ENCODE measurements at regions not wholly inside any gene's neighbourhood (a gene's known extent, or its start where the extent isn't known, plus 50 kb on each side); places are given as distances from the start of the nearest gene placed in this dataset.

DNA sequence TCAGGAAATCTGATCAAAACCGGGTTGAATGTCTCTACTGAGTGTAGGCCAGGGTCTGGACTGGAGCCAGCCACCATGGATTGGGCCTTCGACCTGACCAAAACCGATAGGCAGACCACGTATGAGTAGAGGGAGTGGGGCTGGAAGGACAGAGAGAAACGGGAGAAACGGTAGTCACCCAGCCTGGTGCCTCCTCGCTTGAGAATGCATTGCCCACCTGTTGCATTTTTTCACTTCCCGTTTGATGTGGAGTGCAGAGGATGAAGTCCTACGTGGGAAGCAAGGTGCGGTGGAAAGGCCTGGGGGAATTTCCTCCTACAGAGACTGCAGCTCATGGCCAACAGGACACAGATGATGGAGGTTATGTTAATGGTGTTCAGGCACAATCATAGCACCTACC, 53.9 kb upstream of the ECI2 start:
- no peaks in the 10 kb centered on the region for H3K27me3 Mint-ChIP-seq (ENCODE audit: unreplicated experiment)
- no peak for DNase-seq (ENCODE audit: extremely low spot score, unreplicated experiment)
- H3K9me3 Mint-ChIP-seq (ENCODE audit: unreplicated experiment) = peaks cover 5% of the 10 kb centered on the region
- H3K4me3 Mint-ChIP-seq (ENCODE audit: unreplicated experiment) = no peak overlapping the region
- H3K27ac Mint-ChIP-seq (ENCODE audit: unreplicated experiment) = no peak overlapping the region
- TF ChIP-seq, protein P1, sequence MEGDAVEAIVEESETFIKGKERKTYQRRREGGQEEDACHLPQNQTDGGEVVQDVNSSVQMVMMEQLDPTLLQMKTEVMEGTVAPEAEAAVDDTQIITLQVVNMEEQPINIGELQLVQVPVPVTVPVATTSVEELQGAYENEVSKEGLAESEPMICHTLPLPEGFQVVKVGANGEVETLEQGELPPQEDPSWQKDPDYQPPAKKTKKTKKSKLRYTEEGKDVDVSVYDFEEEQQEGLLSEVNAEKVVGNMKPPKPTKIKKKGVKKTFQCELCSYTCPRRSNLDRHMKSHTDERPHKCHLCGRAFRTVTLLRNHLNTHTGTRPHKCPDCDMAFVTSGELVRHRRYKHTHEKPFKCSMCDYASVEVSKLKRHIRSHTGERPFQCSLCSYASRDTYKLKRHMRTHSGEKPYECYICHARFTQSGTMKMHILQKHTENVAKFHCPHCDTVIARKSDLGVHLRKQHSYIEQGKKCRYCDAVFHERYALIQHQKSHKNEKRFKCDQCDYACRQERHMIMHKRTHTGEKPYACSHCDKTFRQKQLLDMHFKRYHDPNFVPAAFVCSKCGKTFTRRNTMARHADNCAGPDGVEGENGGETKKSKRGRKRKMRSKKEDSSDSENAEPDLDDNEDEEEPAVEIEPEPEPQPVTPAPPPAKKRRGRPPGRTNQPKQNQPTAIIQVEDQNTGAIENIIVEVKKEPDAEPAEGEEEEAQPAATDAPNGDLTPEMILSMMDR (IDR thresholded peaks at IDR 0.05) = no peak
- H3K4me1 Mint-ChIP-seq (ENCODE audit: unreplicated experiment) = peaks cover 9% of the 10 kb centered on the region
- H3K36me3 Mint-ChIP-seq (ENCODE audit: unreplicated experiment) = no peaks in the 10 kb centered on the region

DNA sequence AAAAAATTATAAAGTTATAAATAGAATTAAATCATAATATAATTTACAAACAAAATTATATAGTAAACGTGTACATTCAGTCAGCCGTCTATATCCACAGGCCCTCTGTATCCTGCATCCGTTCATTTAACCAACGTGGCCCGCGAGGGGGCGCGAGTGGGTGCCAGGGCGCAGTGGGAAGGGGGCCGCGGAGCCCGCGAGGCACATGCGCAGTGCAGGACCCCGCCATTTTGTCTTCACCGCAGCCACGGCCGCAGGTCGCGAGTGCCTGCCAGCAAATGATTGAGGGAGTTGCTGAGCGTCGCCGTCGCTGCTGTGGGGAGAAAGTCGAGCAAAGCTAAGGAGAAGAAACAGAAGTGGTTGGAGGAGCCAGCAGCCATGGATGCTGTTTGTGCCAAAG, 53.4 kb upstream of the ECI2 start:
- TF ChIP-seq, protein P1 (IDR thresholded peaks at IDR 0.05) = no peak
- Mint-ChIP-seq H3K27ac (ENCODE audit: unreplicated experiment) (no peak overlapping the region), H3K9me3 (ENCODE audit: unreplicated experiment) (peaks cover 5% of the 10 kb centered on the region)

DNA sequence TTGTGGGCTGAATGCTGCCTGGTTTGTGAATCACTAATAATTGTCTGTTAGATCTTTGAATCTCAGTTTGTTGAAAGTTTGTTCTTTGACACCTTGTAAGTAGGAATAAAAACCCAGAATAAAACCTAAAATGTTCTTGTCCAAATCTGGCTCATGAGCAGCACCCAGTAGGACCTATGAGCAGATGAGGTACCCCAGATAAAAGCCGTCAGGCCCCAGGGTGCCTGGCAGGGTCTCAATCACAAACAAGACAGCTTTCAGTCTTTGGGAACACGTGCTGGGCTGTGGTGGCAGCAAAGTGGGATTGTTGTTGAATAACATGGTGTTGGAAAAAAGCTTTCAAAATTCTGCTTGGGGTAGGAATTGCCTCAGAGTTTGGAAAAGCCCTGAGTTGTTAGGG, 52.1 kb upstream of the ECI2 start:
- H3K4me3 Mint-ChIP-seq (ENCODE audit: unreplicated experiment) = no peak overlapping the region
- H3K36me3 Mint-ChIP-seq (ENCODE audit: unreplicated experiment) = no peaks in the 10 kb centered on the region
- H3K27me3 Mint-ChIP-seq (ENCODE audit: unreplicated experiment) = no peaks in the 10 kb centered on the region
- DNase-seq (ENCODE audit: extremely low spot score, unreplicated experiment) = no peak
- peaks cover 12% of the 10 kb centered on the region for H3K9me3 Mint-ChIP-seq (ENCODE audit: unreplicated experiment)
- no peak overlapping the region for H3K27ac Mint-ChIP-seq (ENCODE audit: unreplicated experiment)
- H3K4me1 Mint-ChIP-seq (ENCODE audit: unreplicated experiment) = peaks cover 9% of the 10 kb centered on the region
- TF ChIP-seq, protein P1 (IDR thresholded peaks at IDR 0.05) = no peak

More for the DNA sequence above, 53.4 kb upstream of the ECI2 start:
- DNase-seq (ENCODE audit: extremely low spot score, unreplicated experiment) = no peak
- Mint-ChIP-seq H3K4me1 (ENCODE audit: unreplicated experiment) (peaks cover 9% of the 10 kb centered on the region), H3K27me3 (ENCODE audit: unreplicated experiment) (no peaks in the 10 kb centered on the region), H3K36me3 (ENCODE audit: unreplicated experiment) (no peaks in the 10 kb centered on the region), H3K4me3 (ENCODE audit: unreplicated experiment) (no peak overlapping the region)

DNA sequence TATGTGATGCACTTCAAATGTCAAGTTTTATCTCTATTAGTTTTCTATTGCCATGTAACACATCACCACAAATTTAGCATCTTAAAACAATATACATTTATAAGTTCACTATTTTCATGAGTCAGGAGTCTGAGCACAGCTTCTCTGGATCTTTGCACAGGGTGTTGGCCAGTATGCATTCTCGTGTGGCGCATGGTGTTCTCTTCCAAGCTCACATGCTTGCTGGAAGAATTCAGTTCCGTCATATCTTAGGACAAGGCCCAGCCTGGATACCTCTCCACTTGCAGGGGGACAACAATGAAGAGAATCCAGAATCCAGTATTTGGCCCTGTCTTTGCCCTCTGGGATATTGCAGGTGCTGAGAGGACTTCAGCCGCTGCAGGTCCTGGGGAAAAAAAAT, 51.0 kb upstream of the ECI2 start:
- DNase-seq (ENCODE audit: extremely low spot score, unreplicated experiment) = no peak
- TF ChIP-seq, protein P1 (IDR thresholded peaks at IDR 0.05) = no peak
- H3K27ac Mint-ChIP-seq (ENCODE audit: unreplicated experiment) = no peak overlapping the region

DNA sequence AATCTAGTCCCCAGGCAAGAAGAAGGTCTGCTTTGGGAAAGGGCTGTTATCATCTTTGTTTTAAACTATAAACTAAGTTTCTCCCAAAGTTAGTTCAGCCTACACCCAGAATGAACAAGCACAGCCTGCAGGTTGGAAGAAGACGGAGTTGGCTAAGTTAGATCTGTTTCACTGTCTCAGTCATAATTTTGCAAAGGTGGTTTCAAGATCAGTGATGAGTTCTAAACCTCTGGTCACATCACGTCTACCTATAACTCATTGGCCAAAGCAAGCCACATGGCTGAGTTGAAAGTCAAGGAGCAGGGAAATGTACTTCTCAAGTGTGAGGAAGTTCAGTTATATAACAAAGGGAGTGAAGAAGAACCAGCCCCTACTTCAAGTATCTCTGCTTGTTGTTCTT, 50.5 kb upstream of the ECI2 start:
- no peak overlapping the region for H3K4me3 Mint-ChIP-seq (ENCODE audit: unreplicated experiment)
- peaks cover 9% of the 10 kb centered on the region for H3K4me1 Mint-ChIP-seq (ENCODE audit: unreplicated experiment)
- H3K27ac Mint-ChIP-seq (ENCODE audit: unreplicated experiment) = no peak overlapping the region
- TF ChIP-seq, protein P1 (IDR thresholded peaks at IDR 0.05) = no peak
- no peaks in the 10 kb centered on the region for H3K27me3 Mint-ChIP-seq (ENCODE audit: unreplicated experiment)
- peaks cover 12% of the 10 kb centered on the region for H3K9me3 Mint-ChIP-seq (ENCODE audit: unreplicated experiment)
- DNase-seq (ENCODE audit: extremely low spot score, unreplicated experiment) = no peak
- H3K36me3 Mint-ChIP-seq (ENCODE audit: unreplicated experiment) = no peaks in the 10 kb centered on the region

More for the DNA sequence above, 51.0 kb upstream of the ECI2 start:
- Mint-ChIP-seq H3K9me3 (ENCODE audit: unreplicated experiment) (peaks cover 12% of the 10 kb centered on the region), H3K36me3 (ENCODE audit: unreplicated experiment) (no peaks in the 10 kb centered on the region), H3K4me3 (ENCODE audit: unreplicated experiment) (no peak overlapping the region), H3K4me1 (ENCODE audit: unreplicated experiment) (peaks cover 9% of the 10 kb centered on the region), H3K27me3 (ENCODE audit: unreplicated experiment) (no peaks in the 10 kb centered on the region)
